ENCODE measurements at regions not wholly inside any gene's neighbourhood (a gene's known extent, or its start where the extent isn't known, plus 50 kb on each side); places are given as distances from the start of the nearest gene placed in this dataset.

- no peak for TF ChIP-seq POLR2A (IDR thresholded peaks at IDR 0.05)
- TF ChIP-seq, protein P1, sequence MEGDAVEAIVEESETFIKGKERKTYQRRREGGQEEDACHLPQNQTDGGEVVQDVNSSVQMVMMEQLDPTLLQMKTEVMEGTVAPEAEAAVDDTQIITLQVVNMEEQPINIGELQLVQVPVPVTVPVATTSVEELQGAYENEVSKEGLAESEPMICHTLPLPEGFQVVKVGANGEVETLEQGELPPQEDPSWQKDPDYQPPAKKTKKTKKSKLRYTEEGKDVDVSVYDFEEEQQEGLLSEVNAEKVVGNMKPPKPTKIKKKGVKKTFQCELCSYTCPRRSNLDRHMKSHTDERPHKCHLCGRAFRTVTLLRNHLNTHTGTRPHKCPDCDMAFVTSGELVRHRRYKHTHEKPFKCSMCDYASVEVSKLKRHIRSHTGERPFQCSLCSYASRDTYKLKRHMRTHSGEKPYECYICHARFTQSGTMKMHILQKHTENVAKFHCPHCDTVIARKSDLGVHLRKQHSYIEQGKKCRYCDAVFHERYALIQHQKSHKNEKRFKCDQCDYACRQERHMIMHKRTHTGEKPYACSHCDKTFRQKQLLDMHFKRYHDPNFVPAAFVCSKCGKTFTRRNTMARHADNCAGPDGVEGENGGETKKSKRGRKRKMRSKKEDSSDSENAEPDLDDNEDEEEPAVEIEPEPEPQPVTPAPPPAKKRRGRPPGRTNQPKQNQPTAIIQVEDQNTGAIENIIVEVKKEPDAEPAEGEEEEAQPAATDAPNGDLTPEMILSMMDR (IDR thresholded peaks at IDR 0.05), result no peak
Measured at GRCh38 chr13:33345842-33346241, 60.3 kb upstream of the STARD13 start.
